HG03378 (cell line): ENCODE measurements at regions not wholly inside any gene's neighbourhood (a gene's known extent, or its start where the extent isn't known, plus 50 kb on each side); places are given as distances from the start of the nearest gene placed in this dataset.
"Not testable (repeated sequence)": the region's sequence is repeated elsewhere in the genome, so short reads cannot be mapped to it uniquely, and the experiment has no call there.

Source experiments
- ATAC-seq: cut with Tn5 transposase; IDR thresholded peaks from one replicate; pipeline ENCODE4 v1.9.1; 2021; ENCODE audit warnings: mild to moderate bottlenecking, moderate library complexity; ENCODE audit not compliant: unreplicated experiment

DNA sequence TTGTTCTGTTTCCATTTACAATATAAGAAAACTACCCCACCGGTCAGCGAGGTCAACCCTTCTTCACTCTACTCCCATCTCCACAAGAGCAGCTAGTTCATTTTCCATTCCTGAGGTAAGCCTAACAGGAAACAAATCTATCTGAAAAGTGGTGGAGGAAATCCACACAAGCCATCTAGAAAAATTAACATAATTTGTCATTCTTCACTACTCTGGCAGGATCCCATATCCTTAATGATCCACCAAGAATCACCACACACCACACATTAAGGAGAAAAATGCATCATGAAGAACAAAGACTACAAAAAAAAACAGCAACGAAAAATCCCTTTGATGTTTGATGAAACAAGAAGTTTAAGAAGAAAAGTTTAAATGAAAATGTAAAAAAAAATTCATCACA lies 1771.0 kb downstream of the EFNA5 start:
- no peak for ATAC-seq

DNA sequence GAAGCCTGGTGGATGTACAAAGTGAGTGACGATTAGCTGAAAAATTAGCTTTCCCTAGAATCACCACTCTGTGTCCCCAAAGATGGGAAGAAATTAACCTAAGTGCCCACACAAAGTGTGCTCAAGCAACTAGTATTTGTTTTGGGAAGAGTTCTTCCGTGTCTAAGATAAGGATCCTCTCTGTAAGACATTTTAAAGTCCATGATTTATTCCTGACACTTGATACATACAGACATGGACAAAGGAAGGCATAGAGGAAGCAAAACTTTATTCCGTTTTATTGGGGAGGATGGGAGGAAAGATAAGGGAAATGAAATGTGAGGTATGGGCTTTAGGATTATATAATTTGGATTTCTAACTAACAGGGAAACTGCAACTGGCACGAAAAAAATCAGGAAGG lies 1772.6 kb downstream of the EFNA5 start:
- no peak for ATAC-seq

DNA sequence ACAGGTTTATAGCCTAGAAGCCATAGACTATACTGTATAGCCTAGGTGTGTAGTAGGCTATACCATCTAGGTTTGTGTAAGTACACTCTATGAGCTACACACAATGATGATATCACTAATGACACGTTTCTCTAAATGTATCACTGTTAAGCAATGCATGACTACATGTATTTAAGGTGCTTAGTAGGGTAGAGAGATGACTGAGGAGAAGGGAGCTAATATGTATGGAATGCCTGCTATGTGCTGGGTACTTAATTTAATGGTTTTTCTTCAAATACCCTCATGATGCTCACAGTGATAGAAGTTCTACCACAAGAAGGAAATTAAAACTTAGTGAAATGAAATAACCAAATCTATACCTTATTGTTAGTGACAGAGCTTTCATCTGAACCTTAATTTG lies 1785.5 kb downstream of the EFNA5 start:
- no peak for ATAC-seq

DNA sequence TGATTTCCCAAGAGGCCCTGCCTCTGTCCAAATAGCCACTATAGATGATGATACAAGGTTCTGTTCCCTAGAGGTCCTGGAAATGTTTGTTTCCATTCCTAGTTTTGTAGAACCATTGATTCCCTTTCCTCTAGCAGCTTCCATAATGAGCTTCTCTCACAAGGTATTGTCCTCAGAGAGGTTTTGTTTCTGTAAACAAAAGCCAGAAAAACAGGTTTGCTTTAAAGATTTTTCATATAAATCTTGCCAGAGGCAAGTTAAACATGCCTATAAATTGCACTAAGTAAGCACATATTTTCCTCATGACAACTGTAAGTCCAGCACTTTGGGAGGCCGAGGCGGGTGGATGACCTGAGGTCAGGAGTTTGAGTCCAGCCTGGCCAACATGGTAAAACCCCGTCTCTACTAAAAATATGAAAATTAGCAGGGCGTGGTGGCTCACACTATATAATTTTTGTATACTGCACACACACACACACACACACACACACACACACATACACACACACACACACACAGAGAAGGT lies 1787.7 kb downstream of the EFNA5 start:
- no peak for ATAC-seq

DNA sequence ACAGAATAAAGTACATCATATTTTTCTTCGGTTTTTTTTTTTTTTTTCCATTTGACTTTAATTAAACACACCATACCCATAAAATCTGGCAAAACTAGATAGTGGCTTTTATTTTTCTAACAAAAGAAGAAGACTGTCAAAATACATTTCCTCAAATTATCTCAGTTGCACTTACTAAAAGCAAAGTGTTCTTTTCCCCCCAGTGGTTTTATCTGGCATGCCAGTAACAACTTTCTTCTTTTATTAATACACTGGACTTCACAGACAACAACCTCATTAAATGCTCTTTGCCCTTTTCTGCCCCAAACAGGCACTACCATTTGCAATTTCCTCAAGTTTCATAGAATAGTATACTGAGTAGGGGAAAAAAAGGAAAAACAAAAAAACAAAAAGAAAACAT lies 1792.3 kb downstream of the EFNA5 start:
- ATAC-seq, result no peak

DNA sequence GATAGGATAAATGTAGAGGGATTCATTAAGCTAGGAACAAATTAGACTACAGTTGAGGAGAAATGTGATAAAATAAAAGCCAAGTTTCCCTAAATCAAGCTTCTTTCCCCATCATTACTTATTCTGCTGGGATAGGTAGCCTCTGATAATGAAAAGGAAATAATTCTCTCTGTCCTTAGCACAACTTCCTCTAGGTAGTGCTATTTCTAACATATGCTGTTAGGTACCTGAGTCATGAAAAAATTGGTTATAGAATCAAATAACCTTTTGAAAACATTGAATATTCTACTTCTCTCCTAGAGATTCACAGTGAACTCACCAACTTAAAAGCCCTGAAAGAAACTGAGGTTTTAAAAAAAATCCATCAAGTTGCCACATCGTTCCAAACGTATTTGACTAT lies 1793.1 kb downstream of the EFNA5 start:
- ATAC-seq, result no peak

DNA sequence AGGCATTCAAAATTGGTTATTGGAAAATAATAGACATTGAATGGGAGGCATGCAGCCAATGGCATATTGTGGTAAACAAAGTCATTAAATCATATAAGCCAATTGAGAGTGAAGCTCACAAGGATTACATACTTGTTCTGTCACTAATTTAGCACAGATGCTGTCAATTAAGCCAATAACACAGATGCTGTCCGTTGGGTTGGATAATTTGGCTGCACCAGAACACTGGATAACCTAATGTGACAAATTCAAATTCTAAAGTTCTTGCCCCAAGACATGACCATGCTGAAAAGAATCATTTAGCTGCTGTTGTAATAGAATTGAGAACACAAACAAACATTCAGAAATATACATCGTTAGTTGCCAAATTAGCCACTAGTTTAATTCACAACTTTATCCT lies 1796.4 kb downstream of the EFNA5 start:
- ATAC-seq, result no peak

DNA sequence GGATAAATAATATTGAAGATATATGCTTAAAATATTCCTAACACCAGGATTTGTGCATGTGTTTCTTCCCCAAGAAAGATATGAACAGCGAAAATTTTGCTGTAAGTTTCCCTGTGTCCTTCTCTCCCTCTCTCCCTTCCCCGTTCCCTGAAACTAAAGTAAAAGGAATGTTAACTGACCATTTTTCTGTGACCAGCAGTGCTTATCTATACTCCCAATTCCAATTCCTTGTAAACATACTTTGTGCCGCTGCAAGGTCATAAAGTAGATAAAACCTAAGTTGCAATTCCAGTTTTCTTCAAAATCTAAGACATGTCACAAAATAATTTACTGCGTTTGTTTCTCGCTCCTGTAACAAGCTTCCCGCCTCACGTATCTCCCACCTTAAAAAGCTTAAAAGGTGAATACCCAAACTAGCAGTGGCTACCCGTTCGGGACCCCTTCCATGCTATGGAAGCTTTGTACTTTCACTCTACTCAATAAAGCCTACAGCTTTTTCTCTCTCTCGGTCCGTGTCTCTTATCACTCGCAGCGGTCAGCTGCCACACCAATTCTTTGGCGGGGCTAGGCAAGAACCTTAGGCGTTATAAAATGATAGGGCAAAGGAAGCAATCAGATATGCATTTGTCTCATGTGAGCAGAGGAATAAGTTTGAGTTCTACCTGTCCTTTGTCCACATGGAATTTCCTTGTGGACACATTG lies 1798.0 kb downstream of the EFNA5 start:
- ATAC-seq, result no peak

DNA sequence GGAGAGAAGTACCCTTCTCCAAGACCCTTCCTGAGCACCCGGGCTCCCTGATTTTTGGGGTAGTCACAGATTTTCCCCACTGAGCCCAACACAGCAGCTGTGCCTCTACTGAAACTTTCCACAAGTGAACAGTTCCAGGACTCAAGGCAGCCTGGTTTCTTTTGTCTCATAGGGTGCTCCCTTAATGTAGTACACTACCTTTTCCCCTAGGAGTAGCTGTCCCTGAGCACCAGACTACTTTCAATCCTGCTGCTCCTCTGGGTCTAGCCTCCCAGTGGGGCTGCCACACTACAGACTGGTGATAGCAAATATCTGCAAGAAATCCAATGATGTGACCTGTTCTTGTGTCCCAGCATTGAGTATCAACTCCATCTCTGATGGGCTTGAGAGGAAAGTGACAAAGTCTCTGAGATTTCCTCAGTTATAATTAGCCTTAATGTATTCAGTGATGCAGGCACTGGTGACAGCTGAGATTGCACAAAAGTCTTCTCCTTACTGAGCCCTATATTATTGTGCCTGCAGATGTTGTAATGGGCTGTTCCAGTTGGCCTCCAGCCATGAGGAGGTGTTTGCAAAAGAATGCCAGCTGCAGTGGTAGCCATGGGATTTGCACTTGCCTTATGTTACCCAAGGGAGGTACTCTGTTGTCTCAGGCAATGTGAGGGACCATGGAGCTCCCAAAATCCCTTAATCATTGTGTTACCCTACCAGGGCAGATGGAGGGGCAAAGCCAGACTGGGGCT lies 1802.5 kb downstream of the EFNA5 start:
- ATAC-seq, result no peak

DNA sequence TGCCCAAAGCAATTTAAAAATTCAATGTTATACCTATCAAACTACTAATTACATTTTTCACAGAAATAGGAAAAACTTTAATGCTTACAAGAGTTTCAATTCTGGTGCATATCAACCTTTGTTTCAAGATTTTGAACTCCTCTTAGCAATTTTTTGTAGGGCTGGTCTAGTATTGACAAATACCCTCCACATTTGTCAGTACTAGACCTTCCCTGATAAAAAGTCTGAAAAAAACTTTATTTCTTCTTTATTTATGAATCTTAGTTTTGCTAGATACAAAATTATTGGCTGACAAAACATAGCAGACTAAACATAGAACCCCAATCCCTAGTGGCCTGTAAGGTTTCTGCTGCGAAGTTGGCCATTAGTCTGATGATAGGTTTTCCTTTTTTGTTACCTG lies 1804.9 kb downstream of the EFNA5 start:
- no peak for ATAC-seq

DNA sequence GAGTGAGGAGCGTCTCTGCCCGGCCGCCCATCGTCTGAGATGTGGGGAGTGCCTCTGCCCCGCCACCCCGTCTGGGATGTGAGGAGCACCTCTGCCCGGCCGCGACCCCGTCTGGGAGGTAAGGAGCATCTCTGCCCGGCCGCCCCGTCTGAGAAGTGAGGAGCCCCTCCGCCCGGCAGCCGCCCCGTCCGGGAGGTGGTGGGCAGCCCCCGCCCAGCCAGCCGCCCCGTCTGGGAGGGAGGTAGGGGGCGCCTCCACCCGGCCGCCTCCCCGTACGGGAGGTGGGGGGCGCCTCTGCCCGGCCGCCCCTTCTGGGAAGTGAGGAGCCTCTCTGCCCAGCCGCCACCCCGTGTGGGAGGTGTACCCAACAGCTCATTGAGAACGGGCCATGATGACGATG lies 1811.4 kb downstream of the EFNA5 start:
- not testable (repeated sequence) for ATAC-seq

DNA sequence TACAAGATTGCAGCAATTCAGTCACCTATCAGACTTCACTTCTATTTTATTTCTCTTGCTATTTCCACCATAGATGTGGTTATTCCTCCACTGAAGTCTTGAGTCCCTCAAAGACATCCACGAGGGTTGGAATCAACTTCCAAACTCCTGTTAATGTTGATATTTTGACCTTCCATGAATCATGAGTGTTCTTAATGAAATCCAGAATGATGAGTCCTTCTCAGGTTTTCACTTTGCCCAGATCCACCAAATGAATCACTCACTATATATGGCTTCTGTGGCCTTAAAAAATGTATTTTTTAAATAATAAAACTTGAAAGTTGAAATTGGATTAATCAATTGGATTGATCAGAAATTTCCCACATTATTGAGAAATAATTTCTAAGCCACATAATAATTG lies 1821.0 kb downstream of the EFNA5 start:
- ATAC-seq, result no peak

DNA sequence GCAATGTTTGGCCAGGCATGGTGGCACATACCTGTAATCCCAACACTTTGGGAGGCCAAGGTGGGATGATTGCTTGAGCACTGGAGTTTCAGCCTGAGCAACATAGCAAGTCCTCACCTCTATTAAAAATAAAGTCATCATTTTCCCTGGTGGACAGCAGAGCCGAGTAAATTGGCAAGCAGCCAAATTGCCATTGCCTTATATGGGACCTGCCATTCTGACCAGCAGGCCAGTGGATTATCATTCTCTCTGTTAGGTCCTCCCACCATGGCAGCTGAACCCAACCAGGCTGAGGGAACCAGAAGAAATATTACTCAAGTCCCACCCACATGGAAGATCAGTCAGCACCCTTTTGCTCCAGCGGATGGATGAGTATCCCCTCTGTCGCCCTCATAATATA lies 1829.9 kb downstream of the EFNA5 start:
- ATAC-seq, result no peak

DNA sequence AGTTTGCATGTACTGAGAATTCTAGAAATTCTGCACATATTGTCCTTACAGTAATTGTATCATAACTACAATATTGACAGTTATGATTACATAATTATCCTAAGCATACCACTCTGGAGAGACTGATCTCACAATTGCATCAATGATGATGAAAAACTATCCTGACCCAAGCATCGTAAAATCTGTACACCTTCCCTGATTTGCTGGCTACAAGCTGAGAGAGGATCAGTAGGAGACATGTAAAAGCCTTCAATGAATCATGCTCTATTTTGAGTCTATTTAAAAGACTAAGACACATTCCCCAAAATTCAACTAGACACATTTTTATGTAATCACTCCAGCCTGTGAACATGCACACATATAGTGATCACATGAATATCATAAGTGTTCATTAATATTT lies 1833.8 kb downstream of the EFNA5 start:
- ATAC-seq, result no peak

DNA sequence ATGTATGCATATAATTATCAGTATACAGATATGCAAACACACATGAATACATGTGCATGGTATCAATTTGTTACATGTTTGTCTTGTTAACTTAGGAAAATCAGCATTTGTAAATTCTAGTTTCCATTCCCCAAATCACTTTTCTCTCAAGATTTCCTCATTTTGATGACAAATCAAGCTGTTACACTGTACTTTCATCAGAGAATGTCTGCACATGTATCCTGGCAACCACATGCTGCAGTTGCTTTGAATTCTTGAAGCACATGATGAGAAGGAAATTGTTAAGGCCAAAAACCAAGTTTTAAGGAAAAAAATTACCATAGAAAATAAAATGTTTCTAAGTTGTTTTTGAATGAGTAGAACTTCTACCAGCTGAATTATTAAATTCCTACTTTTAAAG lies 1834.5 kb downstream of the EFNA5 start:
- no peak for ATAC-seq

DNA sequence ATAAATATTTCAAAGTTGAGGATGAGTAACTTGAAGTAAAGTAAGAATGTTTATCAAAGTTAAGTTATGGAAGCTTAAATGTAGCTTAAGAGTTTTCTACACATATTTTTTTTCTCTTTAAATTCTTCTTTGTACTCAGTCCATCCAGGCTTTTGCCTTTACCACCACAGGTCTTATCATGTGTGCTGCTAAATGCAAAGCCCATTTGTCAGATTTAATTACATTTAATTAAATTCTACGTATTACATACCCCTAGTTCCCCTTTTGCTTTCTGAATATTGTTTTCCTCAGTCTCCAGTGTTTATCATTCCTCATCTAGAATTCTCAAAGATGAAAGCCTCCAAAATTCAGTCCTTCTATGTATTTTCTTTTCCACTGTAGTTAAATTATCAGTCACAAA lies 1841.9 kb downstream of the EFNA5 start:
- ATAC-seq, result no peak

DNA sequence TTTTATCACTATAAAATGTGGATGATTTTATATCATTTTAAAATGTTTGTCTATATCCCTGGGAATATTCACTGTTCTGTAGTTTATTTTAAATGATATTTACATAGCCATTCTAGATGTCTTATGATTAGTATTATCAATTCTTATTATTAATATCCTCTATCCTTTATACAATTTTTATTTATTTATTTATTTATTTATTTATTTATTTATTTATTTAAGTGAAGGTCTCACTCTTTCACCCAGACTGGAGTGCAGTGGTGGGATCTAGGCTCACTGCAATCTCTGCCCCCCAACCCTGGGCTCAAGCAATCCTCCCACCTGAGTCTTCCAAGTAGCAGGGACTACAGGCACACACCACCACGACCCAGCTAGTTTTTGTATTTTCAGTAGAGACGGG lies 1848.9 kb downstream of the EFNA5 start:
- no peak for ATAC-seq

DNA sequence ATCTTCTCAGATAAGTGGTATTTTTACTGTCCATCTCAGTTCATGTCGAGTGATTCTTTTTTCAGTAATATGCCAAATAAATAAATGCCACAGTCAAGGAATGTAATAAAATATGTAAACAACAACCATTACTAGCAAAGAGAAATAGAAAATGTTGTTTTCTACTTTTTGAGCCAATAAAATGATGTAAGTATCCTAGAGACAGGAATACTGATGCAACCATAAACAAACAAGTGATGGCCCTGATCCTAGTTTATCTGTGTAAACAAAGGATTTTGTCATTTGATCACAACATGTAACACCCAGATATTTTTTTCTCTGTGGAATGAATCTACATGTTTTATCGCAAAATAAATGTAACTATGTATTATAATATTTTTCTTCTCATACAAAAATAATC lies 1852.8 kb downstream of the EFNA5 start:
- ATAC-seq, result no peak

DNA sequence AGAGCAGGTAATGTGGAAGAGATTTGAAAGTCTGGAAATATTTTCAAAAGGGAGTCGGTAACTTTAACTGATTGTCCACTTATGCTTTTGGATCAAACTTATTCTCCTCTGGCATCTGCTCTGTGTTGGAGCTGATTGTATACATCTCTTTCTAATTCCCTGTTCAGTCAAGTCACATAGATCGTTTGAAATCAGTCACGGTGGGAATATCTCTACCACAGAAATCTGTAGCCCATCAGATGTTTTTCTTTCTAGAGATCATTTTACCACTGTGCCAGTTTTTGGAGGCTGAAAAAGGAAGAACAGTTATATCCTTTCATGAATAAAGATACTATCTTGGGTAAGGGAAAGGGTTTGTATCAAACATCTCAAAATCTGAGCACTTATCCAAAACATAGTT lies 1853.3 kb downstream of the EFNA5 start:
- ATAC-seq, result no peak

DNA sequence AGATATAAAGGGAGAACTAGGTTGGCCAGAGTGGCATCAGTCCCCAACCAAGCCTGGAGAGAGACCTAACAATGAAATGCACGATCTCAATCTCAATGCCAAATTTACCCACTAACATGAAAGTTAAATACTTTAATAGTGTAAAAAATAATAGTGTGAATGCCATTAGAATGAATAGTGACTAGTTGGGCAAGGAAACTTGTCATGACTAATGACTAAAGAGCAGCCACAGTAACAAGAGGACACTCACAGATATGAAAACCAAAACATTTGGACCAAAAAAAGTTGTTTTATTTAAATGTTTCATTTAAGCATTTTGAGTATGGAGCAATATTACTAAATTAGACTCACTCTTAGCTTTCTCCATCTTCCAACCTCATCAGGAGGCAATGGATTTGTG lies 1853.8 kb downstream of the EFNA5 start:
- ATAC-seq, result no peak

DNA sequence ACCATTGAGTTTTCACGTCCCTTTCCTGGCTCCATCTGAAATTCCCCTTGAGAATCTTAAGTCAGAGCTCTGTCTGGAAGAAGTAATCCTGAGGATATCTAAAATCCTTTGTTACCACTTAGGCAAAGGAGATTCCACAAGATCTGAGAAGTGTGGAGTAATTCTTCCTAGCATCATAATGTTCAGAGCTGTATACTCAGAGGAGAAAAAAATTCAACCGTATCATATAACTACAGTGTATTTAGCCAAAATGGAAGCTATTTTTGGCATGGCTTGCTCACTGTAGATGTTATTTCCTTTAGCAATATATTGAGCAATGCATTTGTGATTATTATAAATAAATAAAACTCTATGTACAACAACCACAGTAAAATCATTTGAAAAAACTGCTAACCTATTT lies 1858.4 kb downstream of the EFNA5 start:
- ATAC-seq, result no peak

DNA sequence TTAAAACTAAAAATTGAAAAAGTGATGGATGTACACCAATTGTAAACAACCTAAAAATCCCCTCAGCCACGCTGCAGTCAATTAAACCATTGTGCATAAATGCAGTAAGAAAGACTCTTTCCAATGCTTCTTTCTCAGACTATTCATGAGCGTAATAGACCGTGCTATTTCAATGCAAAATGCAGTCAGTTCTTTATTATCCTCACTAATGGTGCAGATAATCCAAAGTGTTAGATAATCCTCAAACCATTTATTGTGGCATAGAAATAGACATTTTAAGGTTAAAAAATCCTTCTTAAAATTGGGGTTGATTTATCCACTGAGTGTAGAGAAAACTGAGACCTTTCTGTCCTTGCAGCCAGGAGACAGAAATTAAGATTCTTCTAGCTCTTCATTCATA lies 1862.8 kb downstream of the EFNA5 start:
- ATAC-seq, result no peak

DNA sequence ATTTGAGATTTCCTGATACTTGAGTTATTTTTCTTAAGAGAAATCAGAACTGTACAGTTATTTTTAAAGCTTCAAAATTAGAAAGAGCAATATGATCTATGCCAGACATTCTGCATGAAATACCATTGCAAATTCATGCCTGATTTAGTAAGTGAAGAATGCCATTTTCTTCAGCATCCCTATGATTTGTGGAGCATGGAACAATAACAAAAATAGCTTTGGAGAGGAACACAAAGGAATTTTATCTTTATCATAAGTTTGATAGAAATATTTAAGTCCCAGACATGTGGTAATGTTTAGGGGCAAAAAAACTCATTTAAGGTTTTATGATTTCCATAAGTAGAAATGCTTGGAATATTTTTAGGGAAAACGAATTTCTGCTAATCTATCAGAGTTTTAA lies 1863.4 kb downstream of the EFNA5 start:
- no peak for ATAC-seq
